Right cardiac atrium (tissue), 5 donors: ENCODE measurements at regions not wholly inside any gene's neighbourhood (a gene's known extent, or its start where the extent isn't known, plus 50 kb on each side); places are given as distances from the start of the nearest gene placed in this dataset.

ENCODE experiments used
- ATAC-seq, 2 donors: fragments of 200-7000 bp; cut with Tn5 transposase; one replicate each; pipeline versions ENCODE4 v1.8.0 to v1.9.1; 2020; ENCODE audit warnings: moderate library complexity in 2 of 2, mild to moderate bottlenecking in 1 of 2
- DNase-seq, 3 donors: peaks; one replicate each; pipeline ENCODE4 v3.0.0-alpha.2; 2020
- H3K27ac ChIP-seq: one replicate; pipeline ENCODE4 v1.5.1; 2013; ENCODE audit warnings: mild to moderate bottlenecking, low read length, control low read depth, moderate library complexity
- H3K27me3 ChIP-seq: one replicate; pipeline ENCODE4 v1.6.1; 2013; ENCODE audit not compliant: control insufficient read depth, insufficient read depth
- H3K4me1 ChIP-seq: one replicate; pipeline ENCODE4 v1.6.1; 2013; ENCODE audit warnings: low read length; ENCODE audit not compliant: control insufficient read depth, insufficient read depth
- H3K4me3 ChIP-seq: one replicate; pipeline ENCODE4 v1.5.1; 2013; ENCODE audit warnings: low read length, control low read depth
- H3K9me3 ChIP-seq: one replicate; pipeline ENCODE4 v1.6.1; 2013; ENCODE audit warnings: low read length; ENCODE audit not compliant: control insufficient read depth
- WGBS: extraction: QIAGEN DNeasy Blood & Tissue Kit; methylation state at CpG from one replicate; pipeline ENCODE4 v1.1.7; 2013; 5-methylcytosine and 5-hydroxymethylcytosine counted together
- intact Hi-C, 4 donors: fragments of 100-400 bp; cut with DNase I; formaldehyde crosslinking; loops; one replicate each; pipeline versions ENCODE4 v1.11.0 to v1.14.0; 2022 to 2023
- donor health status: healthy with polysubstance abuse.
- donor health status: DM: no; HTN: yes; CAD: no.
- donor health status: DM: no; HTN: no; CAD: no.
- donor health status: DM: no; HTN: yes; CAD: no; lungs with severe emphysema.
- donor health status: DM: yes; HTN: yes; CAD: no.

- peaks cover 4% of the 10 kb centered on the region for H3K9me3 ChIP-seq
- intact Hi-C loops, result no loop called here
- H3K27me3 ChIP-seq, result no peaks in the 10 kb centered on the region
- WGBS, result 80% methylated on average over 1 of the region's 1 CpG
- H3K27ac ChIP-seq, result no peak overlapping the region
- ATAC-seq (no peak), DNase-seq (no peak)
- H3K4me3 ChIP-seq, result no peak overlapping the region
- H3K4me1 ChIP-seq, result no peaks in the 10 kb centered on the region
Observed at GRCh38 chr10:33100781-33101391, 142.9 kb upstream of the ITGB1 start.

- Histone ChIP-seq H3K4me3 (no peak overlapping the region), H3K9me3 (peaks cover 4% of the 10 kb centered on the region), H3K27ac (no peak overlapping the region), H3K27me3 (no peaks in the 10 kb centered on the region), H3K4me1 (no peaks in the 10 kb centered on the region)
- ATAC-seq, result no peak
- 56% methylated on average over 1 of the region's 1 CpG for WGBS
- DNase-seq, result no peak
- intact Hi-C loops, result no loop called here
Observed at GRCh38 chr10:33099748-33100147, 141.7 kb upstream of the ITGB1 start.

- Histone ChIP-seq H3K9me3 (peaks cover 4% of the 10 kb centered on the region), H3K27me3 (no peaks in the 10 kb centered on the region), H3K27ac (no peak overlapping the region), H3K4me1 (no peaks in the 10 kb centered on the region), H3K4me3 (no peak overlapping the region)
- no peak for DNase-seq
- intact Hi-C loops, result no loop called here
- 90% methylated on average over 4 of the region's 4 CpGs for WGBS
- no peak for ATAC-seq
Observed at GRCh38 chr10:33098951-33099663, 141.1 kb upstream of the ITGB1 start.

- H3K4me3 ChIP-seq, result no peak overlapping the region
- H3K27ac ChIP-seq, result no peak overlapping the region
- no peaks in the 10 kb centered on the region for H3K27me3 ChIP-seq
- H3K4me1 ChIP-seq, result no peaks in the 10 kb centered on the region
- H3K9me3 ChIP-seq, result no peaks in the 10 kb centered on the region
- intact Hi-C loops, result no loop called here
- ATAC-seq, result no peak
- WGBS, result 68% methylated on average over 5 of the region's 5 CpGs
- DNase-seq, result no peak
Observed at GRCh38 chr10:33095867-33096815, 138.1 kb upstream of the ITGB1 start.

- WGBS, result 78% methylated on average over 4 of the region's 4 CpGs
- H3K9me3 ChIP-seq, result no peaks in the 10 kb centered on the region
- no peaks in the 10 kb centered on the region for H3K4me1 ChIP-seq
- no peak overlapping the region for H3K4me3 ChIP-seq
- intact Hi-C loops, result no loop called here
- DNase-seq (peak; percentile 37 to 64 (median 54)), ATAC-seq (peak; percentile 41 to 45)
- H3K27me3 ChIP-seq, result no peaks in the 10 kb centered on the region
- no peak overlapping the region for H3K27ac ChIP-seq
Observed at GRCh38 chr10:33094263-33095051, 136.4 kb upstream of the ITGB1 start.

GRCh38 chr10:33093362-33093761 is 135.3 kb upstream of the ITGB1 start:
- intact Hi-C loops, result no loop called here
- no peaks in the 10 kb centered on the region for H3K4me1 ChIP-seq
- H3K27ac ChIP-seq, result no peak overlapping the region
- no peak overlapping the region for H3K4me3 ChIP-seq
- no peak for DNase-seq
- no peaks in the 10 kb centered on the region for H3K9me3 ChIP-seq
- 89% methylated on average over 3 of the region's 3 CpGs for WGBS
- no peaks in the 10 kb centered on the region for H3K27me3 ChIP-seq
- ATAC-seq, result no peak

- ATAC-seq, result no peak
- no peak overlapping the region for H3K4me3 ChIP-seq
- intact Hi-C loops, result no loop called here
- no peak overlapping the region for H3K27ac ChIP-seq
- 98% methylated on average over 1 of the region's 1 CpG for WGBS
- no peaks in the 10 kb centered on the region for H3K9me3 ChIP-seq
- H3K27me3 ChIP-seq, result no peaks in the 10 kb centered on the region
- no peak for DNase-seq
- H3K4me1 ChIP-seq, result no peaks in the 10 kb centered on the region
Observed at GRCh38 chr10:33092596-33092995, 134.6 kb upstream of the ITGB1 start.

- Histone ChIP-seq H3K27ac (no peak overlapping the region), H3K9me3 (no peaks in the 10 kb centered on the region), H3K4me3 (no peak overlapping the region), H3K27me3 (no peaks in the 10 kb centered on the region), H3K4me1 (no peaks in the 10 kb centered on the region)
- ATAC-seq, result no peak
- intact Hi-C loops, result no loop called here
- DNase-seq, result no peak
- 41% methylated on average over 1 of the region's 1 CpG for WGBS
Observed at GRCh38 chr10:33091201-33091600, 133.2 kb upstream of the ITGB1 start.

GRCh38 chr10:33088990-33089389 is 131.0 kb upstream of the ITGB1 start:
- no peak for ATAC-seq
- H3K27ac ChIP-seq, result no peak overlapping the region
- no peak for DNase-seq
- no peaks in the 10 kb centered on the region for H3K4me1 ChIP-seq
- 90% methylated on average over 6 of the region's 6 CpGs for WGBS
- intact Hi-C loops, result no loop called here
- no peak overlapping the region for H3K4me3 ChIP-seq
- no peaks in the 10 kb centered on the region for H3K27me3 ChIP-seq
- no peaks in the 10 kb centered on the region for H3K9me3 ChIP-seq

- no peaks in the 10 kb centered on the region for H3K4me1 ChIP-seq
- no peaks in the 10 kb centered on the region for H3K27me3 ChIP-seq
- intact Hi-C loops, result no loop called here
- ATAC-seq (no peak), DNase-seq (no peak)
- H3K27ac ChIP-seq, result no peak overlapping the region
- no peak overlapping the region for H3K4me3 ChIP-seq
- 96% methylated on average over 1 of the region's 1 CpG for WGBS
- no peaks in the 10 kb centered on the region for H3K9me3 ChIP-seq
Observed at GRCh38 chr10:33087922-33088321, 129.9 kb upstream of the ITGB1 start.
